GM21723 (cell line): ENCODE measurements at regions not wholly inside any gene's neighbourhood (a gene's known extent, or its start where the extent isn't known, plus 50 kb on each side); places are given as distances from the start of the nearest gene placed in this dataset.
"Not testable (repeated sequence)": the region's sequence is repeated elsewhere in the genome, so short reads cannot be mapped to it uniquely, and the experiment has no call there.

ENCODE experiments used
- ATAC-seq: cut with Tn5 transposase; IDR thresholded peaks from one replicate; pipeline ENCODE4 v1.9.1; 2021; ENCODE audit warnings: mild to moderate bottlenecking, moderate library complexity; ENCODE audit not compliant: unreplicated experiment

- ATAC-seq, result no peak
These were observed 168.8 kb upstream of the ZFP42 start for GRCh38 chr4:187826725-187827124.

GRCh38 chr4:187827631-187828030 is 167.9 kb upstream of the ZFP42 start:
- ATAC-seq, result no peak

- no peak for ATAC-seq
These were observed 155.8 kb upstream of the ZFP42 start for GRCh38 chr4:187839765-187840164.

GRCh38 chr4:187840814-187841213 is 154.8 kb upstream of the ZFP42 start:
- ATAC-seq, result no peak

- ATAC-seq, result no peak
These were observed 145.9 kb upstream of the ZFP42 start for GRCh38 chr4:187849556-187850225.

GRCh38 chr4:187865914-187866313 is 129.7 kb upstream of the ZFP42 start:
- no peak for ATAC-seq

- no peak for ATAC-seq
These were observed 112.5 kb upstream of the ZFP42 start for GRCh38 chr4:187883049-187883448.

GRCh38 chr4:187883836-187884475 is 111.6 kb upstream of the ZFP42 start:
- ATAC-seq, result no peak

- ATAC-seq, result no peak
These were observed 107.7 kb upstream of the ZFP42 start for GRCh38 chr4:187887906-187888305.

GRCh38 chr4:187889651-187890050 is 105.9 kb upstream of the ZFP42 start:
- ATAC-seq, result no peak

GRCh38 chr4:187893418-187893817 is 102.2 kb upstream of the ZFP42 start:
- no peak for ATAC-seq

GRCh38 chr4:187903106-187903505 is 92.5 kb upstream of the ZFP42 start:
- no peak for ATAC-seq

- ATAC-seq, result no peak
These were observed 91.9 kb upstream of the ZFP42 start for GRCh38 chr4:187903700-187904099.

- ATAC-seq, result no peak
These were observed 87.5 kb upstream of the ZFP42 start for GRCh38 chr4:187908079-187908561.

- ATAC-seq, result no peak
These were observed 86.8 kb upstream of the ZFP42 start for GRCh38 chr4:187908731-187909130.

- no peak for ATAC-seq
These were observed 84.8 kb upstream of the ZFP42 start for GRCh38 chr4:187910741-187911140.

- ATAC-seq, result not testable (repeated sequence)
These were observed 80.2 kb upstream of the ZFP42 start for GRCh38 chr4:187915406-187915805.

GRCh38 chr4:187919966-187920365 is 75.6 kb upstream of the ZFP42 start:
- ATAC-seq, result no peak

GRCh38 chr4:187921946-187922623 is 73.5 kb upstream of the ZFP42 start:
- no peak for ATAC-seq

- ATAC-seq, result no peak
These were observed 66.5 kb upstream of the ZFP42 start for GRCh38 chr4:187929024-187929423.

GRCh38 chr4:187934766-187935165 is 60.8 kb upstream of the ZFP42 start:
- ATAC-seq, result no peak

GRCh38 chr4:187937557-187937956 is 58.0 kb upstream of the ZFP42 start:
- ATAC-seq, result no peak
